NCI-H1048 (cell line): ENCODE measurements at regions not wholly inside any gene's neighbourhood (a gene's known extent, or its start where the extent isn't known, plus 50 kb on each side); places are given as distances from the start of the nearest gene placed in this dataset.

Experiments
- DNase-seq: peaks from one replicate; lab custom pipeline; 2025; lab: John Stamatoyannopoulos, UW

DNA sequence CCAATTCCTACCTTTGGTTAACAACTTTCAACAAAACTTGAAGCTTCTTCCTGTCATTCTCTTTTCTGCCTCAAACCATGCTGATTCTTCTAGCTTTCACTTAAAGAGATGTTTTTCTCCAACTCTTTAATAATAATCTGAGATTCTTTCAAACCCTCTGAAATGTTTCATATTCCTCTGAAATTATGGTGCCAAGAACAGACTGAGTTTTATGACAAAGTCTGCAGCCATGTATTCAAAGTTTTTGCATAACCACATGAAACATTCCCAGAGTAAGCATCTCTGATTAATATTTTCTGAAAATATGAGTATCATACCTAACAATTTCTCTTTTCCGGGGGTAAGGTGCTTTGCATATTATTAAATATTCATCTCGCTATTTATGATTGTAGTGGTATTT, 59.1 kb upstream of the DCN start:
- DNase-seq: no peak

DNA sequence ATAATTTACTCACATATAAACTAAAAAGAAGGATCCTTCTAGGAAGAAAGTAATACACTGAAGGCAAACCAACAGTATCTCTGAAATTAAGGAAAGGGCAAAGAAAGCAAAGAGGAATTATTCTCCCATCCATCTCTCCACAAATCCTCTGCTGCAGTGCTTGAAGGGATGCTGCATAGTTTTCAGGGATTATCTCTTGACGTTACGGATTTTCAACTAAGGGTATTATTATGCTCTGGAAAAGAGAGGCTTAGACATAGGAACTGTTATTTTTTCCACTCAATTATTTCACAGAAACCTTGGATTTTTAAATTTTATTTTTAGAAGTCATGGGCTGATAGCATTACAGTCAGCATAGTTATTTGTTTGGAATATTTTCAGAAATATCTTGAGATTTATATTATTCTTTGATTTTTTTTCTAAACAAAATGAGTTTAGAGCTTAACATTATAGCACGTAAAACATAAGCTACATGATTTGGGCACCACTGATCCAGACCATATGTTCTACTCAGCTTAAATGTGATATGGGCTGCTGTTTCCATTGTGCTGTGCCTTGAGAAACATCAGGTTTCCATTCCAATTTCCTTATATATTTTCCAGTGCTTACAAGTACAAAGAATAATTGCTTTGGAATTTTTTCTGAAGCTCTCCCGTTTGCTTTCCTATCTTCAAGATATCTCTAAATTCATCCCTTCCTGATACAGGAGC, 57.9 kb upstream of the DCN start:
- DNase-seq: no peak

DNA sequence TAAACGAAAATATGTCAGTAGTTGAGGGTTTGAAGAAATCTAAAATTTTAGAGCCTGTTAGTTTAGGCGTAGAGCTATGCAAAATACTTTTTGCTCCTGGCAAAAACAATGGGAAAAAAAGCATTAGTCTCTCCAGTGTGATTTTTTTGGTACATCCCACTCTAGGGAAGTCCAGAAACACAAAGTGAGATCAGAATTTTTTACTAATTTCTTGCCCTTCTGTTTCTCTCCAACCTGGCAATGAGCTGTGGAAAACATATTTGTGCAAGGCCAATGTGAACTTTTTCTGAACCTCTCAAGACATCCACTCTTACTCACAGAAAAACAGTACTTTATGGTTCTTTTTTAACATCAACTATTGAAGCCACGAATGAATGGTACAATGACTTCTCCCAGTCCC, 56.9 kb upstream of the DCN start:
- no peak for DNase-seq
